ENCODE measurements at regions not wholly inside any gene's neighbourhood (a gene's known extent, or its start where the extent isn't known, plus 50 kb on each side); places are given as distances from the start of the nearest gene placed in this dataset.

DNA sequence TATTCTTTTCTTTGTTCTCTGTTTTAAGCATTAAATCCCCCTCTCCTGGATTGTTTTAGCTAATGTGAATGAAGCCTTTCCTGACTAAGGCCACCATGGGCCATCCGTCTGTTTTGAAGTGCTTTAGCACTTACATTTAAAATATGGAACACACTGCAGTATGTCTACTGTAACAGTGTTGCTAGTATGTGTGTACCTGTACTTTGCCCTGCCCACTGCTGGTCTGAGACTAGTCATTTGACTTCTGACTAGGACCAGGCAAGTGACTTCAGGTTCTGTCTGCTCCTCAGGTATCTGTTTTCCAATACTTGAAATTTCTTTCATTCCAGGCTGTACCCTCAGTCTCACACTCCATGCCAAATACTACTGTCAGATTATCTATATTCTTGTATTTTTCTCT lies 120.1 kb upstream of the TSPAN8 start:
- no peak overlapping the region for H3K4ac ChIP-seq (ENCODE audit: low read depth, low read length)
- no peak overlapping the region for H4K8ac ChIP-seq (ENCODE audit: low read depth in 2 of 2, low read length in 2 of 2)
- H2BK20ac ChIP-seq (ENCODE audit: low read depth, low read length): no peak overlapping the region
- no peak overlapping the region for H4K91ac ChIP-seq (ENCODE audit: insufficient read depth, low read depth, low read length)
- H3K4me2 ChIP-seq (ENCODE audit: low read depth, low read length): no peak overlapping the region
- no peak overlapping the region for H3K23ac ChIP-seq (ENCODE audit: low read depth, low read length)
- no peak overlapping the region for H3K9ac ChIP-seq (ENCODE audit: low read depth, low read length)
- no peaks in the 10 kb centered on the region for H3K9me1 ChIP-seq (ENCODE audit: insufficient read depth, low read length)
- H3K9me3 ChIP-seq (ENCODE audit: control insufficient read depth, insufficient read depth, low read length): peaks cover 2% of the 10 kb centered on the region; the same call in 1 of the 2 replicates
- dilution Hi-C loops (cut with HindIII; ENCODE audit: low sequenced_read_pairs, unreplicated experiment): no loop called here
- H2BK120ac ChIP-seq (ENCODE audit: low read depth, low read length): no peak overlapping the region
- no peak for ATAC-seq (ENCODE audit: low read depth)
- no peak overlapping the region for H2BK5ac ChIP-seq (ENCODE audit: low read depth, low read length, poor library complexity, severe bottlenecking)
- ChIA-PET POLR2A (ENCODE audit: unreplicated experiment) (no interaction called here), CTCF (no interaction called here)
- H3K4me3 ChIP-seq (ENCODE audit: insufficient read depth, low read depth, low read length): no peak overlapping the region
- no peaks in the 10 kb centered on the region for H3K4me1 ChIP-seq (ENCODE audit: control insufficient read depth, insufficient read depth, low read length)
- H4K5ac ChIP-seq (ENCODE audit: low read depth, low read length): no peak overlapping the region
- DNase-seq: no peak
- intact Hi-C loops (cut with micrococcal nuclease): no loop called here
- no peak overlapping the region for H2BK15ac ChIP-seq (ENCODE audit: low read depth, low read length)
- H3K79me1 ChIP-seq (ENCODE audit: low read depth in 1 of 2, low read length in 2 of 2): no peaks in the 10 kb centered on the region
- no peak overlapping the region for H3K14ac ChIP-seq (replicated peaks; ENCODE audit: low read depth, low read length)
- H2AK9ac ChIP-seq (replicated peaks; ENCODE audit: low read depth, low read length, poor library complexity): no peak overlapping the region
- TF ChIP-seq MXI1 (IDR thresholded peaks at IDR 0.05; ENCODE audit: borderline replicate concordance, low read depth, low read length) (no peak), CEBPB (IDR thresholded peaks at IDR 0.05; ENCODE audit: low read depth, low read length) (no peak), CHD1 (IDR thresholded peaks at IDR 0.05; ENCODE audit: low read depth, low read length) (no peak)
- no peak overlapping the region for H2AFZ ChIP-seq (replicated peaks; ENCODE audit: low read length, poor library complexity)
- no peaks in the 10 kb centered on the region for H4K20me1 ChIP-seq (ENCODE audit: insufficient read depth, low read length)
- in situ Hi-C loops (cut with MboI; ENCODE audit: low sequenced_read_pairs): no loop called here
- H3K27me3 ChIP-seq (ENCODE audit: control insufficient read depth, insufficient read depth, low read length): no peaks in the 10 kb centered on the region
- BruUV-seq (replicated peaks): no TSS peak
- H3K27ac ChIP-seq (ENCODE audit: insufficient read depth, low read length): no peak overlapping the region
- no peak overlapping the region for H2AK5ac ChIP-seq (ENCODE audit: low read depth, low read length)
- WGBS, 2 experiments (ENCODE audit: extremely low coverage in 2 of 2, insufficient read length in 1 of 2): no CpG with 5 or more reads among the region's 1 CpG
- no peak overlapping the region for H3K18ac ChIP-seq (ENCODE audit: low read depth, low read length)
- H3K56ac ChIP-seq (ENCODE audit: extremely low read depth, insufficient read depth, low read length): no peak overlapping the region
- H3K36me3 ChIP-seq (ENCODE audit: control insufficient read depth, insufficient read depth, low read length): no peaks in the 10 kb centered on the region

Data from IMR-90 (cell line).